ENCODE measurements at regions not wholly inside any gene's neighbourhood (a gene's known extent, or its start where the extent isn't known, plus 50 kb on each side); places are given as distances from the start of the nearest gene placed in this dataset.

- Histone ChIP-seq H3K27ac (no peak overlapping the region), H3K4me3 (no peak overlapping the region), H3K9me3 (peaks cover 0 to 12% (median 5%) of the 10 kb centered on the region in 4 donors), H3K27me3 (no peaks in the 10 kb centered on the region), H3K4me1 (peaks cover 0 to 12% (median 11%) of the 10 kb centered on the region in 4 donors), H3K36me3 (no peaks in the 10 kb centered on the region)
- WGBS, 2 donors: 59 to 66% methylated on average over 7 of the region's 7 CpGs
- intact Hi-C loops (cut with DNase I): no loop called here
- DNase-seq: no peak
- TF ChIP-seq EP300 (IDR thresholded peaks at IDR 0.05) (no peak), CTCF (IDR thresholded peaks at IDR 0.05) (no peak), POLR2AphosphoS5 (IDR thresholded peaks at IDR 0.05) (no peak), POLR2A (IDR thresholded peaks at IDR 0.05) (no peak)
These were observed 226.4 kb downstream of the BUB3 start for GRCh38 chr10:123380491-123381085.

GRCh38 chr10:123381224-123381623 is 227.0 kb downstream of the BUB3 start:
- no peaks in the 10 kb centered on the region for H3K27me3 ChIP-seq
- H3K4me3 ChIP-seq: no peak overlapping the region
- H3K4me1 ChIP-seq: peaks cover 0 to 12% (median 11%) of the 10 kb centered on the region in 4 donors
- intact Hi-C loops (cut with DNase I): no loop called here
- H3K9me3 ChIP-seq: peaks cover 0 to 15% (median 7%) of the 10 kb centered on the region in 4 donors
- H3K27ac ChIP-seq: no peak overlapping the region
- DNase-seq: no peak
- H3K36me3 ChIP-seq: no peaks in the 10 kb centered on the region
- 80 to 81% methylated on average over 5 of the region's 5 CpGs for WGBS, 2 donors
- TF ChIP-seq POLR2A (IDR thresholded peaks at IDR 0.05) (no peak), CTCF (IDR thresholded peaks at IDR 0.05) (no peak), EP300 (IDR thresholded peaks at IDR 0.05) (no peak), POLR2AphosphoS5 (IDR thresholded peaks at IDR 0.05) (no peak)

- Histone ChIP-seq H3K4me3 (no peak overlapping the region), H3K4me1 (peaks cover 0 to 11% (median 10%) of the 10 kb centered on the region in 4 donors), H3K27ac (no peak overlapping the region), H3K36me3 (no peaks in the 10 kb centered on the region), H3K9me3 (peaks cover 0 to 15% (median 7%) of the 10 kb centered on the region in 4 donors), H3K27me3 (no peaks in the 10 kb centered on the region)
- intact Hi-C loops (cut with DNase I): no loop called here
- WGBS, 2 donors: 78 to 87% methylated on average over 4 of the region's 4 CpGs
- no peak for TF ChIP-seq POLR2AphosphoS5 (IDR thresholded peaks at IDR 0.05)
- no peak for TF ChIP-seq EP300 (IDR thresholded peaks at IDR 0.05)
- no peak for TF ChIP-seq POLR2A (IDR thresholded peaks at IDR 0.05)
- no peak for TF ChIP-seq CTCF (IDR thresholded peaks at IDR 0.05)
- no peak for DNase-seq
These were observed 228.3 kb downstream of the BUB3 start for GRCh38 chr10:123382491-123382890.

GRCh38 chr10:123385508-123386080 is 231.4 kb downstream of the BUB3 start:
- Histone ChIP-seq H3K4me1 (no peaks in the 10 kb centered on the region), H3K36me3 (no peaks in the 10 kb centered on the region), H3K9me3 (peaks cover 0 to 15% (median 7%) of the 10 kb centered on the region in 4 donors), H3K27ac (no peak overlapping the region), H3K27me3 (no peaks in the 10 kb centered on the region), H3K4me3 (no peak overlapping the region)
- WGBS, 2 donors: 86% methylated on average over 2 of the region's 2 CpGs
- TF ChIP-seq POLR2AphosphoS5 (IDR thresholded peaks at IDR 0.05): no peak
- TF ChIP-seq CTCF (IDR thresholded peaks at IDR 0.05): no peak
- no peak for TF ChIP-seq EP300 (IDR thresholded peaks at IDR 0.05)
- no peak for TF ChIP-seq POLR2A (IDR thresholded peaks at IDR 0.05)
- no peak for DNase-seq
- intact Hi-C loops (cut with DNase I): no loop called here

Data from sigmoid colon (tissue), 6 donors.